HG02588 (cell line): ENCODE measurements at regions not wholly inside any gene's neighbourhood (a gene's known extent, or its start where the extent isn't known, plus 50 kb on each side); places are given as distances from the start of the nearest gene placed in this dataset.

ENCODE experiments used
- ATAC-seq: cut with Tn5 transposase; IDR thresholded peaks from one replicate; pipeline ENCODE4 v1.9.1; 2021; ENCODE audit warnings: mild to moderate bottlenecking, moderate library complexity; ENCODE audit not compliant: unreplicated experiment

- ATAC-seq = no peak
Observed at GRCh38 chr18:47550611-47551010, 299.2 kb upstream of the SKOR2 start.

DNA sequence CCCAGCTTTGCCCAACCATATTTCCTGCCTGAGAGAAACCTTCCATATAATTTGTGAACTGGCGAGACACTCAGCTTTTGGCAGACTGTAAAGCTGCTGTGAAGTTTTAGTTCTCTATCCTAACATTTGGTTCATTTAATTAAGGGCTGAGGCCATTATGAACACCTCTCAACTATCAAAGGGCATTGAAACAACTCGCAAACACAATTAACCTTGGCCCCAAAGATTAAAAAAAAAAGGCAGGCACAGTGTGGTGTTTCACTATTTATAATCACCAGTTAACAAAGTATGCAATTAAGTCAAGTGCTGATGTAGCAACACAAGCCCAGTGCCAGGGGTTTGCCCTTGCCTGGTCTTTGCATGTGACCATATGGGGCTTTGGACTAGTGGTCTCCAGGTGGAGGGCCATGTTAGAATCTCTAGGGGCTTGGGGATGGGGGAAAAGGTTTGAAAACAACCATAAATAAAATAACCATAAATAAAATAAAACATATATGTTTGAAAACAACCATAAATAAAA lies 297.6 kb upstream of the SKOR2 start:
- no peak for ATAC-seq

DNA sequence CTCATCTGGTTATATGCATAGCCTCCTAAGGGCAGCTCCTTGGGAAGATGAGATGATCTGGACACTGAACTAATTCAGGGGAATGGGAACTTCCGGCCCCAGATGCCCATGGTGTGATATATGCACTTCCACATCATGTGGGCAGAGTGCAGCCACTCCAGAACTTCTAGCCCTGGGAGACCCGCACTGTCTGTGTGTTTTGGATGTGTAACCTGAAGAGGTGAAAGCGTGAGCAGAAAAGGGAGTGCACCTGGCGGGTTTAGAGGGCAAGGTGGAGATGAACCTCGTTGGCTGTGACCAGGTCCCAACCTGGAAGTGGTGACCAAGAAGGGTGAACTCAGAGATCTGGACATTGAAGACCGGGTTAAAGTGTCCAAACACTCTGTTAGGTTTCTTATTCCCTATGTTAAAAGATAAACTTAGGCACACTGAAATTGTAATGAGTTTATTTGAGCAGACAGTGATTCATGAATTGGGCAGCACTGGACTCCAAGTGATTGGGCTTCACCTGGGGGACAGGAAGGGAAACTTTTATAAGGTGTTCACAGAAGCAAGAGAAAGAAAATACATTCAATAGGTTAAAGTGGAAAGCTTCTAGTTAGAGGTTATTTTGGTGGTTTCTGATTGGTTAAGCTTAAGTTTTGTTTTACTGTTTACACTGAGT lies 296.2 kb upstream of the SKOR2 start:
- ATAC-seq = no peak

GRCh38 chr18:47545613-47546012 lies 294.2 kb upstream of the SKOR2 start:
- no peak for ATAC-seq

GRCh38 chr18:47543080-47543479 lies 291.6 kb upstream of the SKOR2 start:
- no peak for ATAC-seq

- ATAC-seq = no peak
Observed at GRCh38 chr18:47542551-47542950, 291.1 kb upstream of the SKOR2 start.

GRCh38 chr18:47531717-47532116 lies 280.3 kb upstream of the SKOR2 start:
- ATAC-seq = no peak

- no peak for ATAC-seq
Observed at GRCh38 chr18:47530695-47531094, 279.2 kb upstream of the SKOR2 start.

DNA sequence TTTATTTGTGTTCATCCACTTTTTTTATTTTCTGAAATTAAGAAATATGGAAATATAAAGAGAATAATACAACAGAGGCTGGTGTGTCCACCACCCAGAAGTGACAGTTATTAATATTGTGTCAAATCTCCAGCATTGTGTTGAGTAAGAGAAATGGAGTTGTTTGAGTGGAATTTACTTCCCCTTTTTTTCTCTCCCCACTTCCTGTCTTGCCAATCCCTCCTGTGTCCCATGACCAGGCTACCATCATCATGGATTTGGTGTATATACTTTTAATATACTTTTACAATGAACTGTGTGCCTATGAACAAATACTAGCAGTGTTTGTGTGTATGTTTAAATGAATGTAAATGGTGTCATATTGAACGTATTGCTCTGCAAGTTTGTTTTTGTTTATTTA lies 276.9 kb upstream of the SKOR2 start:
- ATAC-seq = no peak

DNA sequence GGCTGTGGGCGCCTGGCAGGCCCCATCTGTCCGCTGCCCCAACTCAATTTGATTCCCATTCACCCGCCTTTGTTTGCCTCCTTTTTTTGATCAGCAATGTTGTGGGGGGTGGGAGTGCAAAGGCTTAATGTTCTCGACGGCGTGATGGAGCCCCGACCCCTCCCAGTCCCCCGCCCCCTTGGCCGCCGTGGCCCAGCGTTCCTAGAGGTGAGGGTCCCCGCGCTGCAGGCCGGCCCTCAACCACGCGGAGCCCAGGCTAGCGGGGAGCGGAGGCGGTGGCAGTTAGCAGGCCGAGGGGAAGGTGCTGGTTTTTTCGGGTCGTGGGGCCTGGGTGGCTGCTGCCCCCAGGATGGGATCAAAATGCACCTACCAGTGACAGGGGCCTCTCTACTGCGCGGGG lies 274.7 kb upstream of the SKOR2 start:
- no peak for ATAC-seq

GRCh38 chr18:47522359-47522758 lies 270.9 kb upstream of the SKOR2 start:
- ATAC-seq = no peak

DNA sequence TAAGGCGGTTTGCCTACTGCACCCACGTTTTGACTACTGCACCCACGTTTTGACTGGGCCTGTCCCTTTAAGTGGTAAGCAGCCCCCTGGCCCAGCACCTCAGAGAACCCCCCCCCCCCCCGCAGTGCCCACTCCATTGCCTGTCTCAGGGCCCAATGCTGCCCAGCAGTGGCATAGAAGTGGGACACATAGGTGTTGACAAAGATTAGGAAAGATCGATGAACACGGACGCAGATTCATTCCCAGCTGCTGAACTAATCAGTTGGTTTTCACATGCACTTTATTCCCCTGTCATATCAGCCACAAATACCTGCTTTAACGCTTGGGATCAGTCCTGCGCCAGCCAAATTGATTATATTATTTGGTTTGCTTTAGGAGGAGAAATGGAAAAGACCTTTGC lies 268.8 kb upstream of the SKOR2 start:
- no peak for ATAC-seq

DNA sequence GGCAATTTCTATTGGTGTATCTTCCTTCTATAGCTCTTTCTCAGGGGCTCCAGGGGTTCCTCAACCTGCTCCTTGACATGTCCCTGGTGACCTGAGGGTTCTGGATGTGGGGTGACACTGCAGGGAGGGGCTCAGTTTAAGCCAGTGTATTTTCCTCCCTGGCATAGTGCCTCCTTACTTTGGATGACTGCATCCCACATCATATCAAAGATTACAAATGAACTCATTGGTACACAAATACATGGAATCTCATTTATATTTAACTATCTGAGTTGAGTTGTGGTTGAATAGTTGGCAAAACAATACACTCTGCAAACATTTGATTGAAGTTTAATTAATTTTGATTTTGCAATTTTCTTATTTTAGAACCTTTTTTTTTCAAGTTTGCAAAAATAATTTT lies 268.2 kb upstream of the SKOR2 start:
- no peak for ATAC-seq

DNA sequence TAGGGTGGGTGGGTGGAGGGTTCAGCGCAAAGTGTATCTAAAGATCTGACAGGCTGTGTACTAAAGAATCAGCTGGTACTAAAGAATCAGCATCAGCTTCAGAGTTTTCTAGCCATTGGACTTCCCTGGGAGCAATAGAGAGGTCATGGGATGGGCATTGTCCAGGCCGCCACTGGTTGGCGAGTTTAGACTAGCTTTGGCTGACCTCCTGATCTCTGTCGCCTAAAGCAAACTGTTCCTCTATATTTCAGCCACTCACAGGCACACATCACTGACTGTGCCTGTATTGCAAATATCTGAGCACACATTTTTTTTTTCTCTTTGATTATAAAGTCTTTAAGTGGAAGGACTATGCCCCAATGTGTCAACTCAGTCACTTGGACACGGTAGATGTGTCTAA lies 267.8 kb upstream of the SKOR2 start:
- ATAC-seq = no peak

GRCh38 chr18:47513614-47514013 lies 262.2 kb upstream of the SKOR2 start:
- ATAC-seq = no peak

- no peak for ATAC-seq
Observed at GRCh38 chr18:47512726-47513435, 261.4 kb upstream of the SKOR2 start.

GRCh38 chr18:47512056-47512455 lies 260.6 kb upstream of the SKOR2 start:
- ATAC-seq = no peak

DNA sequence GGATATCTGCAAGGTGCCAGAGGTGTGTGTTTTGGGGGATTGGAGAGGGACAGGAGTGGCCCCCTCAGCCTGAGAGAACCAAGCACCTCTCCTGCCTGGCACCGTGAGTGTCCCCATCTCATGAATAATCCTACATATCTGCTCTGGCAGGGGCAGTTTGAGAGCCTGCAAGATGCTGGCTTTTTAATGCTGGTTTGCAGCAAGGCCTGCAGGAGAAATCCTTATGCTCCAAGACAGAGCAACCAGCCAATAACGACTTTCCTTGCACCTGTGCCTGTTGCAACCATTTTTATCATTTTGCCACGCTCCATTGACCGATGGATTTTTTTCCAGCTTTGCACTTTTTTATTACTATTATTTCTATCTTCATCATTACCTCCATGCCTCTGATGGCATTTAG lies 259.4 kb upstream of the SKOR2 start:
- no peak for ATAC-seq

DNA sequence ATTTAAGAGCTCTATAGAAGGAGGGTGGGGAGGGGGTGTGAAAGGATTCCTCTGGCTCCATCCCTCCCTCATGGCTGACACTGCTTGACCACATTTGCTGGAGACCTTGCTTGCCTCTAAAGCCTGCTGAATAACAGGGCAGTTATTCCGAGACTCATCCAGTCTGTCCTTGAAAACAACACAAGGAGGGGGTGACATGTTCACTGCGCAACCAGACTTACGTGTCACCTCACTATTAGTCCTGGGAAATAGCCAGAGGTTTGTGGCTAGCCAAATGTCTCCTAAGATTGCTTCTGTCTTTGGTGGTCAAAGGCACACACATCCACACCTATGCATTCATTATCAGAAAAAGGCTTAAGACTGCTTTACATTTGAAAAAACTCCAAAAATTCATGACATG lies 256.2 kb upstream of the SKOR2 start:
- no peak for ATAC-seq

GRCh38 chr18:47506897-47507296 lies 255.4 kb upstream of the SKOR2 start:
- ATAC-seq = no peak

- ATAC-seq = no peak
Observed at GRCh38 chr18:47501946-47502345, 250.5 kb upstream of the SKOR2 start.

- ATAC-seq = no peak
Observed at GRCh38 chr18:47500930-47501329, 249.5 kb upstream of the SKOR2 start.

- ATAC-seq = no peak
Observed at GRCh38 chr18:47492691-47493090, 241.2 kb upstream of the SKOR2 start.
